Right lobe of liver (tissue), 6 donors: ENCODE measurements at regions not wholly inside any gene's neighbourhood (a gene's known extent, or its start where the extent isn't known, plus 50 kb on each side); places are given as distances from the start of the nearest gene placed in this dataset.

Source experiments
- ATAC-seq, 4 donors: fragments of 200-7000 bp; cut with Tn5 transposase; one replicate each; pipeline ENCODE4 v1.9.1; 2020; ENCODE audit warnings: mild to moderate bottlenecking in 4 of 4, moderate library complexity in 4 of 4
- DNase-seq, 3 donors: peaks; one replicate each; pipeline ENCODE4 v3.0.0-alpha.2; 2020
- H3K27ac ChIP-seq, 3 donors: fragments of 200-600 bp; one replicate each; pipeline ENCODE4 v1.8.0; 2022
- H3K27me3 ChIP-seq, 2 donors: fragments of 200-600 bp; one replicate each; pipeline ENCODE4 v1.8.0; 2022
- H3K36me3 ChIP-seq, 4 donors: fragments of 200-600 bp; sonication (generic) in 1 of 4; one replicate each; pipeline versions ENCODE4 v1.5.1 to v1.8.0; 2017 to 2022; ENCODE audit warnings: control low read depth in 1 of 4
- H3K4me1 ChIP-seq, 4 donors: fragments of 200-600 bp; sonication (generic) in 1 of 4; one replicate each; pipeline versions ENCODE4 v1.5.1 to v1.8.0; 2017 to 2022; ENCODE audit warnings: control low read depth in 1 of 4
- H3K4me3 ChIP-seq, 3 donors: fragments of 200-600 bp; one replicate each; pipeline ENCODE4 v1.8.0; 2022
- H3K9me3 ChIP-seq, 4 donors: fragments of 200-600 bp; sonication (generic) in 1 of 4; one replicate each; pipeline versions ENCODE4 v1.5.1 to v1.8.0; 2017 to 2022; ENCODE audit warnings: control low read depth in 1 of 4
- CTCF ChIP-seq, 4 donors: fragments of 200-600 bp in 3 of 4; fragments of 450-650 bp in 1 of 4; IDR thresholded peaks; one replicate each; pipeline versions ENCODE4 v1.5.1 to v1.8.0; 2016 to 2022; ENCODE audit warnings: antibody characterized with exemption in 4 of 4, mild to moderate bottlenecking in 2 of 4
- POLR2A ChIP-seq: fragments of 450-650 bp; IDR thresholded peaks from one replicate; pipeline ENCODE4 v1.6.1; 2017; ENCODE audit warnings: antibody characterized with exemption, mild to moderate bottlenecking
- WGBS: methylation state at CpG from one replicate; pipeline ENCODE4 v1.1.6; 2018; ENCODE audit warnings: low coverage, low lambda C conversion rate; ENCODE audit not compliant: insufficient coverage; ENCODE audit errors: missing lambda C conversion rate; 5-methylcytosine and 5-hydroxymethylcytosine counted together
- intact Hi-C, 2 donors: fragments of 100-400 bp; cut with DNase I; formaldehyde crosslinking; loops; one replicate each; pipeline versions ENCODE4 v1.11.2 to v1.14.1; 2022
- donor health status: DM: no; HTN: yes; CAD: no.
- donor health status: DM: no; HTN: no; CAD: no.
- donor health status: DM: no; HTN: no; CAD: no.
- donor health status: DM: no; HTN: yes; CAD: no.
- donor health status: DM: no; HTN: yes; CAD: no.

GRCh38 chr11:80379620-80380278 lies 938.9 kb upstream of the TENM4 start:
- Histone ChIP-seq H3K27me3 (no peaks in the 10 kb centered on the region), H3K4me3 (no peak overlapping the region), H3K4me1 (no peaks in the 10 kb centered on the region), H3K36me3 (no peaks in the 10 kb centered on the region), H3K9me3 (no peaks in the 10 kb centered on the region), H3K27ac (no peak overlapping the region)
- intact Hi-C loops: no loop called here
- TF ChIP-seq POLR2A (no peak), CTCF (IDR thresholded peaks at IDR 0.05) (no peak)
- no peak for DNase-seq
- ATAC-seq: no peak
- 36% methylated on average over 1 of the region's 1 CpG for WGBS

GRCh38 chr11:80371931-80372330 lies 931.1 kb upstream of the TENM4 start:
- H3K27ac ChIP-seq: no peak overlapping the region

GRCh38 chr11:80365980-80366379 lies 925.1 kb upstream of the TENM4 start:
- TF ChIP-seq POLR2A: no peak
- TF ChIP-seq CTCF (IDR thresholded peaks at IDR 0.05): no peak
- no peak for ATAC-seq
- WGBS: 9% methylated on average over 1 of the region's 1 CpG
- Histone ChIP-seq H3K4me1 (no peaks in the 10 kb centered on the region), H3K9me3 (no peaks in the 10 kb centered on the region), H3K27ac (no peak overlapping the region), H3K27me3 (no peaks in the 10 kb centered on the region), H3K36me3 (no peaks in the 10 kb centered on the region), H3K4me3 (no peak overlapping the region)
- no peak for DNase-seq
- intact Hi-C loops: no loop called here

More at GRCh38 chr11:80371931-80372330, 931.1 kb upstream of the TENM4 start:
- Histone ChIP-seq H3K4me3 (no peak overlapping the region), H3K9me3 (no peaks in the 10 kb centered on the region), H3K36me3 (no peaks in the 10 kb centered on the region), H3K4me1 (no peaks in the 10 kb centered on the region), H3K27me3 (no peaks in the 10 kb centered on the region)
- no peak for DNase-seq
- no peak for ATAC-seq
- TF ChIP-seq CTCF (IDR thresholded peaks at IDR 0.05) (no peak), POLR2A (no peak)
- WGBS: 64% methylated on average over 6 of the region's 6 CpGs
- intact Hi-C loops: no loop called here

GRCh38 chr11:80365076-80365725 lies 924.4 kb upstream of the TENM4 start:
- H3K27me3 ChIP-seq: no peaks in the 10 kb centered on the region
- DNase-seq (no peak), ATAC-seq (no peak)
- no peak overlapping the region for H3K4me3 ChIP-seq
- H3K27ac ChIP-seq: no peak overlapping the region
- WGBS: 52% methylated on average over 2 of the region's 2 CpGs
- H3K4me1 ChIP-seq: no peaks in the 10 kb centered on the region
- no peak for TF ChIP-seq POLR2A
- no peak for TF ChIP-seq CTCF (IDR thresholded peaks at IDR 0.05)
- intact Hi-C loops: no loop called here
- no peaks in the 10 kb centered on the region for H3K9me3 ChIP-seq
- H3K36me3 ChIP-seq: no peaks in the 10 kb centered on the region
